Effector memory CD4-positive, alpha-beta T cell (primary cell): ENCODE measurements at regions not wholly inside any gene's neighbourhood (a gene's known extent, or its start where the extent isn't known, plus 50 kb on each side); places are given as distances from the start of the nearest gene placed in this dataset.

Experiments
- DNase-seq, 3 donors: peaks; one replicate each; pipeline ENCODE4 v3.0.0-alpha.2; 2020
- H3K27ac ChIP-seq: 2 replicates; pipeline ENCODE4 v1.7.0; 2013; ENCODE audit warnings: mild to moderate bottlenecking, low read length, moderate library complexity; ENCODE audit not compliant: insufficient read depth, poor library complexity, severe bottlenecking
- H3K27me3 ChIP-seq: replicated peaks from 2 replicates; pipeline ENCODE4 v1.7.0; 2013; ENCODE audit warnings: mild to moderate bottlenecking, low read length; ENCODE audit not compliant: insufficient read depth, control insufficient read depth, poor library complexity, severe bottlenecking
- H3K36me3 ChIP-seq: 2 replicates; pipeline ENCODE4 v1.7.0; 2013; ENCODE audit warnings: mild to moderate bottlenecking, low read length, moderate library complexity; ENCODE audit not compliant: control insufficient read depth, insufficient read depth
- H3K4me1 ChIP-seq: 2 replicates; pipeline ENCODE4 v1.7.0; 2013; ENCODE audit warnings: low read length, mild to moderate bottlenecking; ENCODE audit not compliant: control insufficient read depth, insufficient read depth, poor library complexity, severe bottlenecking
- H3K4me3 ChIP-seq: 2 replicates; pipeline ENCODE4 v1.7.0; 2013; ENCODE audit warnings: low read length, low read depth, mild to moderate bottlenecking; ENCODE audit not compliant: insufficient read depth, poor library complexity, severe bottlenecking
- H3K9me3 ChIP-seq: 2 replicates; pipeline ENCODE4 v1.7.0; 2013; ENCODE audit warnings: mild to moderate bottlenecking, low read length, moderate library complexity; ENCODE audit not compliant: control insufficient read depth

GRCh38 chr7:4549681-4550080 is 132.4 kb upstream of the FOXK1 start:
- no peak for DNase-seq
- Histone ChIP-seq H3K27me3 (peaks cover 4% of the 10 kb centered on the region), H3K27ac (no peak overlapping the region), H3K4me3 (no peak overlapping the region), H3K4me1 (no peaks in the 10 kb centered on the region), H3K36me3 (no peaks in the 10 kb centered on the region), H3K9me3 (peaks cover 5% of the 10 kb centered on the region)

DNA sequence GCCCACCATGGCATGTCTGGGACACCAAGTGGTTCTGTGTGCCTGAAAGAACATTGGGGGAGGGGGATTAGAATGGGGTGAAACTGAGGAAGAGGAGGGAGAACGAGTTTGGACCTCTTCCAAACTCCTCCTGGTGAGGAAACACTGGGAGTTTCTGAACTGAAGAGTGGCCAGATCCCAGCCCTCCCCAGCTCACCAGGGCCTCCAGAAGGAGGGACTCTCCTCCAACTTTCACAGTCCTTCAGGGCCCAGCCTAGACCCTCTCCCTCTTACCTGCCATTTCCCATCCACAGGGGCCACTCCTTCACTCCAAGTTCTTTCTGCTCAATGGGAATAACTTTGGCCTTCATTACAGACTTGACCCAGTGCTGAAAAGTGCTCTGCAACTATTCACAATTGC is 132.0 kb upstream of the FOXK1 start:
- Histone ChIP-seq H3K9me3 (peaks cover 5% of the 10 kb centered on the region), H3K27me3 (peaks cover 4% of the 10 kb centered on the region), H3K27ac (no peak overlapping the region), H3K36me3 (no peaks in the 10 kb centered on the region), H3K4me1 (no peaks in the 10 kb centered on the region), H3K4me3 (no peak overlapping the region)
- DNase-seq, result no peak

- DNase-seq, result no peak
- H3K4me3 ChIP-seq, result no peak overlapping the region
- H3K27ac ChIP-seq, result no peak overlapping the region
- H3K4me1 ChIP-seq, result no peaks in the 10 kb centered on the region
- H3K27me3 ChIP-seq, result peaks cover 8% of the 10 kb centered on the region
- no peaks in the 10 kb centered on the region for H3K36me3 ChIP-seq
- peaks cover 5% of the 10 kb centered on the region for H3K9me3 ChIP-seq
Measured at GRCh38 chr7:4552985-4553384, 129.1 kb upstream of the FOXK1 start.

DNA sequence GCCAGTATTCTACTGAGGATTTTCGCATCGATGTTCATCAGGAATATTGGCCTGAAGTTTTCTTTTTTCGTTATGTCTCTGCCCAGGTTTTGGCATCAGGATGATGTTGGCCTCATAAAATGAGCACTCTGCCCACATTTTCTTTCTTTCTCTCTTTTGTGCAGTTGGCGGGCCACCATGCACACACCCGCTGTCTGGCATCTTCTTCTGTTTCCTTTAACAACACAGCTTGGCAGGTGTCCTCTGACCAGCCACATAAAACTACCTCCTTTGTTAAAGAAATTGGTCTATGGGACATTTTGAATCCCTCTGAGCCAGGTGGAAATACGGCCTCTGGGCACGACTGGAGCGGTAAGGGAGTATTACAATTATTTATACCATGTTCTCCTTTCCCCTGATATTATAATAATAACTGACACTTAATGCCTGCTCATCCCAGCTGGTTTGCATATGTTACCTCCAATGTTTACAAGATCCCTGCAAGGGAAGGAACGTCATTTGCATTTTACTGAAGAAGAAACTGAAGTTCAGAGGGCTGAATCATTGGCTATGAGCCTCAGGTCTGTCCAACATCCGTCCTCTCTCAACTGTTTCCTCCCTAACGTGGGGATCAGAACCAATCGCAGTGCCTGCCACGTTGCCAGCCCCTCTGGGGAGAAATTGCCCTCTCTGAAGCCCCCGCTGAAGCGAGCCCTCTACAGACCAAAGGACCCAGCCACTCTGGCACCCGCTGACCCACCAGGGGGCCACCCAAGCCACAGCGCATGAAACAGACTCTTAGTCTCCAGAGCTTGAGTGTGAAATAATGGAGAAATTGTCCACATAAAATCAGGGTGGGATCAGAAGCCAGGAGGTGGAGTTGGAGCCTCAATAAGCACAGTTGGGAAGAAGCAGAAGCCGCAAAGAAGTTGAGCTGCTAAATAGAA is 125.0 kb upstream of the FOXK1 start:
- no peaks in the 10 kb centered on the region for H3K36me3 ChIP-seq
- H3K27me3 ChIP-seq, result peaks cover 5% of the 10 kb centered on the region
- H3K4me3 ChIP-seq, result no peak overlapping the region
- no peak overlapping the region for H3K27ac ChIP-seq
- H3K9me3 ChIP-seq, result peaks cover 5% of the 10 kb centered on the region
- no peak for DNase-seq
- no peaks in the 10 kb centered on the region for H3K4me1 ChIP-seq

GRCh38 chr7:4561795-4562194 is 120.3 kb upstream of the FOXK1 start:
- H3K4me1 ChIP-seq, result no peaks in the 10 kb centered on the region

GRCh38 chr7:4566714-4567113 is 115.4 kb upstream of the FOXK1 start:
- no peaks in the 10 kb centered on the region for H3K9me3 ChIP-seq
- no peaks in the 10 kb centered on the region for H3K4me1 ChIP-seq
- H3K4me3 ChIP-seq, result no peak overlapping the region
- no peaks in the 10 kb centered on the region for H3K27me3 ChIP-seq
- H3K36me3 ChIP-seq, result no peaks in the 10 kb centered on the region
- no peak for DNase-seq
- H3K27ac ChIP-seq, result no peak overlapping the region

More at GRCh38 chr7:4561795-4562194, 120.3 kb upstream of the FOXK1 start:
- DNase-seq, result no peak
- H3K36me3 ChIP-seq, result no peaks in the 10 kb centered on the region
- no peaks in the 10 kb centered on the region for H3K9me3 ChIP-seq
- no peak overlapping the region for H3K4me3 ChIP-seq
- H3K27me3 ChIP-seq, result peaks cover 5% of the 10 kb centered on the region
- no peak overlapping the region for H3K27ac ChIP-seq

DNA sequence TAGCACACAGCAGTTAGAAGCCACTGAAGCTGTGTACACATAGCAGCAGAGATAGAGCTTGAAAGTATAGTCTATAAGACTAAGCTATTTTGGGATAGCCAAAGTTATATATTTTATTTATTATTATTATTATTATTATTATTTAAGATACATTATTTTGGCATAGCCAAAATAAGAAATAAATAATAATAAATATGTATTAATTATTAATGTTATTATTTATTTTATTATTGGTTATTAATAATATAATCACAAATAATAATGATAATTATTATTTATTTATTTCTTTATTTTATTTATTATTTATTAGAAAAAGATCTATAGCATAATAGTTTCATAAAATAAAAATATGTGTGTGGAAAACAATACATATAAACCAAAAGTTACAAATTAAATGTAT is 107.2 kb upstream of the FOXK1 start:
- DNase-seq, result no peak
- no peak overlapping the region for H3K4me3 ChIP-seq
- no peaks in the 10 kb centered on the region for H3K4me1 ChIP-seq
- H3K27me3 ChIP-seq, result no peaks in the 10 kb centered on the region
- H3K36me3 ChIP-seq, result no peaks in the 10 kb centered on the region
- no peaks in the 10 kb centered on the region for H3K9me3 ChIP-seq
- no peak overlapping the region for H3K27ac ChIP-seq

DNA sequence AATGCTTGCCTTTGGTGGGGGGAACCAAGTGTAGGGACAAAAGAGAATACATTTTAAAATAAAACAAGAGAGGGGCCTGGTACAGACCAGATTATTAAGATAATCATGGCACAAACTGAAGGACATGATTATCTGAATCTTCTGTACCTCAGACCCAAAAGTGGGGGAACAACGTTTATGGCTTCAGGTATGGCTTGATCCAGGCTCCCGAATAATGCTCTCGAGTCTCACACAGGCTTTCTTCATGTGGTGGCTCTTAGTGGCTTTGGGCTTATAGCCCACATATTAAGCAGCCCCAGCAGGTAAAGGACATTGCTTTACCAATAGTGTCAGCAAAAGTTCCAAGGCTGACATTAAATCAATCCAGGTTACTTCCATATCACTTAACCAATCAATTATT is 106.8 kb upstream of the FOXK1 start:
- no peaks in the 10 kb centered on the region for H3K9me3 ChIP-seq
- H3K27ac ChIP-seq, result no peak overlapping the region
- H3K4me1 ChIP-seq, result no peaks in the 10 kb centered on the region
- no peak overlapping the region for H3K4me3 ChIP-seq
- no peak for DNase-seq
- no peaks in the 10 kb centered on the region for H3K36me3 ChIP-seq
- no peaks in the 10 kb centered on the region for H3K27me3 ChIP-seq

- Histone ChIP-seq H3K27me3 (no peaks in the 10 kb centered on the region), H3K9me3 (no peaks in the 10 kb centered on the region), H3K36me3 (no peaks in the 10 kb centered on the region), H3K27ac (no peak overlapping the region), H3K4me3 (no peak overlapping the region), H3K4me1 (no peaks in the 10 kb centered on the region)
- no peak for DNase-seq
Measured at GRCh38 chr7:4602905-4603842, 78.9 kb upstream of the FOXK1 start.

- no peaks in the 10 kb centered on the region for H3K9me3 ChIP-seq
- DNase-seq, result no peak
Measured at GRCh38 chr7:4603843-4604231, 78.3 kb upstream of the FOXK1 start.

More at GRCh38 chr7:4603843-4604231, 78.3 kb upstream of the FOXK1 start:
- H3K36me3 ChIP-seq, result no peaks in the 10 kb centered on the region
- no peaks in the 10 kb centered on the region for H3K4me1 ChIP-seq
- no peak overlapping the region for H3K4me3 ChIP-seq
- H3K27me3 ChIP-seq, result no peaks in the 10 kb centered on the region
- H3K27ac ChIP-seq, result no peak overlapping the region
